DMS114 treated with DMSO at 0.1 percent for 48 hours (cell line): ENCODE measurements at regions not wholly inside any gene's neighbourhood (a gene's known extent, or its start where the extent isn't known, plus 50 kb on each side); places are given as distances from the start of the nearest gene placed in this dataset.

Experiments used
- DNase-seq: peaks from one replicate; lab custom pipeline; 2025; ENCODE audit not compliant: unreplicated experiment; lab: John Stamatoyannopoulos, UW

DNA sequence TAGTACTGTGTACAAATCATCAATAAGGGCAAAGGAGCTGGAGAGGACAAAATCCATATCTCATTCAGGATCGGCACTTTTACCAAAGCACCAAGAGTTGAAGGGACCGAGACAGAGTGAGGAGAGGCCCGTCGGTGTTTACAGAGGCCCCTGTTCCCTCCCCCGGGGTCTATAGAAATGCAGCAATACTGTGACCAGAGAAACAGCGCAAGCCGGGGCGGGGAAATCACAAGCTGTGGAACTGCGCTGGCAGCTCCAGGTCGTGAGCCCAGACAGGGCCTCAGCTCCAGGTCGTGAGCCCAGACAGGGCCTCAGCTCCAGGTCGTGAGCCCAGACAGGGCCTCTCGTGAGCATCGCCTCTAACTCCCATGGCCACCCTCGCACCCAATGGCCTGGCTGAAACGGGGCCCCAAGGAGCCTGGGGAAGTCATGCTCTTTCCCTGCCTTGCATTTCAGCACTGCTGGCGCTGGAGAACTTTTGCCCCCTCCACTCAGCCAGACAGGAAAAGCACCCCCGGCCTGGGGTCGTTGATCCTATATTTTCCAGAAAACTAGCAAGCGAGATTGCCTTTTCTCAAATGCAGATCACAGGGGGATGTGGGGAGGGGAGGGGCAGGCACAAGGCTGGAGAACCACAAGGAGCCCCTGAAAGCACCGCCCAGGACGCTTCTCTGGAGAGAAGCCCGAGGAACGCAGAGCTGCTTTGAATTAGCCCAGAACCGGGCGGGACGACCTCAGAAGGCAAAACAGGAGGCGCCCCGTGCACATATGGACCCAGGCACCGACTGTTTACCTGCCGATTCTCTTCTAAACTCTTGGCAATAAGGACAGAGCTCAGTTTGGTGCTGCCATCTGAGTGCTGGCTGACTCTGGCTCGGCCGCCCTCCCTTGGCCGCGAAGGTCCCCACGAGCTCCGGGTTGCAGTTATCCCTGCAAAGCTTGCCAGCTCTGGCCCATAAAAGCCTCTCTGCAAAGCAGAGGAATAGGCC is 223.7 kb downstream of the ACKR3 start:
- no peak for DNase-seq

- no peak for DNase-seq
These were observed 224.7 kb downstream of the ACKR3 start for GRCh38 chr2:236794176-236794957.

DNA sequence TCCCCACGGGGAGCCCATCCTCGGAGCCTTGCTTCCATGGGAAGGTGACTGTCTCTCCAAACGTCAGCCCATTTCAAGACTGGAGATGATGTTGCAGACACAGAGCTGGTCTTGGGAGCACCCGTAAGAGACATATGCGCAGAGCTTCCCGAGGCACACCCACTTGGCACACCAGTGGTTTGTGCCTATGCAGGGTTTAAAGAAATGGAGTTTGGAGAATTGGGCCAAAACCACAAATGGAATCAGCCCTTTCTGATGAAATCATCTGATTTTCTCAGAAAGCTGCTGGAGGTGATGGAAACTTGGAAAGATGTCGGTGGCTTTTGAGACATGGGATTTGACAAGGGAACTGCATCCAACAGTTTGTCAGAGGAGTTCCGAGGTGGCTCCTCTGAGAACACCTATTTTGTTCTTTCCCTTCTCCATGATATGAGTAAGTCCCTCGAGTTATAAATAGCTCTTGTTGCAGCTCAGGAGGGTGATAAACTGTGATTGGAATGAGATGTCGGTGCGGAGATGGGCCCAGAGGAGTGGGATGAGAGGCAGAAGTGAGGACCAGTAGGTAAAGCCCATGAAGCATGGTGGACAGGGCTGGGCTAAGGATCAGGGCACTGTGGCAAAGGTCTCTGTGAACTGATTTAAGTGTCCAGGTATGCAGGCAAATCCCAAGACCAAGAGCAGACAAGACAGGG is 225.7 kb downstream of the ACKR3 start:
- DNase-seq, result no peak

DNA sequence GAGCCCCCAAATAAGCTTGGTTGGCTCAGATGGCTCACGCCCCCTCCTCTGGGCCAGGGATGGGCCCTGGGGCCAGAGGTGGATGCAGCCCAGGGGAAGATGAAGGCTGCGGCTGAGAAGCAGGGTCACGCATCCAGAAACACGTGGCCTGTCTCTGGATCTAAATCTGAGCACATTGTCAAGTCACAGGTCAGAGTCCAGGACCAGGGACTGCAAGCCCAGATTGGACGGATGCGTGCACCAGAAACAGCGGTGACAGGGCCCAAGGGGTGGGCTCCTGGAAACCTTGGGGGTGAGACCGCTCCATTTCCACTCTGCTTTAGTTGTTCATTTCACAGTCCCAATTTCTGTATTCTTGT is 226.2 kb downstream of the ACKR3 start:
- no peak for DNase-seq

DNA sequence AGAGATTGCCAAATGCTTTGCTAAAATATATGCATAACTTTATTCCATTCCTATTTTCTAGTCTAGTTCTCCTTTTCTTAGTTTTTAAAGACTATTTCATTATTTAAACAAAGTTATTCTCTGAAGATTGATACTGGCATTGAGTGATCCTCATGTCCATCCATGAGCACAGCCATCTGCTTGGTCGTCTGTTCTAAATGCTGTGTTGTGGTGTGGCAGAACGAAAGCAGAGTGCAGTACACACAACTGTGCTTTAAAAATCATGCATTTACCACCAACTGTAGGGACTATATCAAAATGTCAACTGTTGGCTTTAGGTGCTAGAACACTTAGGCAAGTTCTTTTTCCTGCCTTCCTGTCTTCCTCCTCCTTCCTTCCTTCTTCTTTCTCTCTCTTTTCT is 226.6 kb downstream of the ACKR3 start:
- DNase-seq, result no peak

GRCh38 chr2:236797411-236797810 is 227.8 kb downstream of the ACKR3 start:
- DNase-seq, result no peak

- no peak for DNase-seq
These were observed 228.9 kb downstream of the ACKR3 start for GRCh38 chr2:236798491-236798890.

DNA sequence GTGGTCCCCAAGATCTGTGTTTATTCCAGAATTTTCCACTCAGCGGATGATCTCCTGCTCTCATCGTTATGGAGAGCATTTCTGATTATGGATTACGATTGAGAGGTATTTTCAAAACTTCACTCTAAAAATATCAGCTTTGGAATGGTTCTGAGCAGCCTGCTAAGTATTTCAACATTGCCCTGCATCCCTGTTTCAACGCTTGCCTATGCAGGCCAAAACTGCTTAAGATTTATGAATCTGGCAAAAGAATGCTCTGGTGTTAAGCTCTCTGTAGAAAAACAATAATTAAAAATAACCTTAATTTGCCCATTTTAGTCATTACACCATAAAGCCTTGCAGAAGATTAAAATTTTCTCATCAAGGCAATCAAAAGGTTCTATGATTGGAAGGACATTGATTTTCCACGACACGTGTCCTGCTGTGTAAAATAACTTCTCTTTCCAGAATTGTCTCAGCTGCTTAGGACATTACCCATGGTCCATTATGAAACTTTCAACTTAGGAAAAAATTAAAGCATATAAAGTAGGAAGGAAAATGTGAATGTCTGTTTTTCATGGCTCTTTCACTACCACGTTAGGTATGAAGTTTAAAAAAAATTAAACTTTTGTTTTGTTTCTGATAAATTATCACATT is 229.9 kb downstream of the ACKR3 start:
- no peak for DNase-seq

DNA sequence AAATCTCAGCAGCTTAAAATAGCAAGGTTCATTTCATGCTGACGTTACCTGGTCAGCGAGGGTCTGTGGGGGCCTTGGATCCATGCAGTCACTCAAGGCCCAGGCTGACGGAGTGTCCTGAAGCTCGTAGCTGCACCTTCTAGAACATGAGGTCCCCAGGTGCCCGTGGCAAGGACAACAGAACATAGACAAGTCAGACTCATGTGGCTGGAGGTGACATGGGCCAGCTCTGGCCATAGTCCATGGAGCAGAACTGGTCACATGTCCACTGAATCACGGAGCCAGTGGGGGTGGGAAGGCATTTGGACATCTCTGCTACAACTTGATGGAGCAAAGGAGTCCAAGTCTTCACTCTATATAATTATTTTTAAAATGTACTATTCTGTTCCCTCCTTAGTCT is 233.2 kb downstream of the ACKR3 start:
- DNase-seq, result no peak

- DNase-seq, result no peak
These were observed 234.0 kb downstream of the ACKR3 start for GRCh38 chr2:236803621-236804020.

GRCh38 chr2:236805800-236806531 is 236.3 kb downstream of the ACKR3 start:
- no peak for DNase-seq

DNA sequence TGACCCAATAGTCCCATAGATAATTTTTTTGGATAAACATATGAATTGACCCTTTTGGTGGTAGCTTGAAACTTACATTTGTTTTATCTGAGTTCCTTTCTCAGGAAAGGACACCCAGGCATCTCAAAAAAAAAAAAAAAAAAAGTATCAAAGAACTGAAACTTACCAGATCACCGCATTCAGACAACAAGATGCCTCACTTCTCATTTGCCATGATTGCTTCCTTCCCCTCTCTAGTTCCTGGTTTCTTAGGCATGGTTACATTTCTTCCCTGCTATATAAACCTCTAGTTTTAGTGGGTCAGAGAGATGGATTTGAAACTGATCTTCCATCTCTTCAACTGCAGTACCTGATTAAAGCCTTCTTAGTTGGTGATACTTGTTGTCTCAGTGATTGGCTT is 240.1 kb downstream of the ACKR3 start:
- no peak for DNase-seq

- DNase-seq, result no peak
These were observed 241.5 kb downstream of the ACKR3 start for GRCh38 chr2:236811062-236811656.

GRCh38 chr2:236813766-236814165 is 244.1 kb downstream of the ACKR3 start:
- no peak for DNase-seq

GRCh38 chr2:236814593-236814992 is 245.0 kb downstream of the ACKR3 start:
- DNase-seq, result no peak

DNA sequence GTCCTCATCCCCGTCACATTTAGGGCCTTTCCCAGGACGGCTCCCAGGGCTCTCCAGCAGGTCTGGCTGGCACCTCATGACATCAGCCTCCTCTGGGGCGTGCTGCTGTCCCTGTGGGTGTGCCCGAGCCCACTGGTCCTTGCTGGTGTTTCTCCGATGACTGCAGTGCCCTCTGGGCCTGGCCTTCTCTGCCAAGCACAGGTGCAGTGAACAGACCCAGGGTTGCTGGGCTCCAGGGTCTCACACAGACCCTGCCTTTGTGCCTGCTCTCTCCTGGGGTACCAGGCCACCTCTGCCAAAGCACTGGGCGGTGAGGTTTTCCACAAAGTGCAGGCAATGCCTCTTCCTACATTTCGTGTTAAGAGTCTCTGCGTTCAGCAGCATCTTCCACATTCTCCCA is 246.1 kb downstream of the ACKR3 start:
- no peak for DNase-seq

DNA sequence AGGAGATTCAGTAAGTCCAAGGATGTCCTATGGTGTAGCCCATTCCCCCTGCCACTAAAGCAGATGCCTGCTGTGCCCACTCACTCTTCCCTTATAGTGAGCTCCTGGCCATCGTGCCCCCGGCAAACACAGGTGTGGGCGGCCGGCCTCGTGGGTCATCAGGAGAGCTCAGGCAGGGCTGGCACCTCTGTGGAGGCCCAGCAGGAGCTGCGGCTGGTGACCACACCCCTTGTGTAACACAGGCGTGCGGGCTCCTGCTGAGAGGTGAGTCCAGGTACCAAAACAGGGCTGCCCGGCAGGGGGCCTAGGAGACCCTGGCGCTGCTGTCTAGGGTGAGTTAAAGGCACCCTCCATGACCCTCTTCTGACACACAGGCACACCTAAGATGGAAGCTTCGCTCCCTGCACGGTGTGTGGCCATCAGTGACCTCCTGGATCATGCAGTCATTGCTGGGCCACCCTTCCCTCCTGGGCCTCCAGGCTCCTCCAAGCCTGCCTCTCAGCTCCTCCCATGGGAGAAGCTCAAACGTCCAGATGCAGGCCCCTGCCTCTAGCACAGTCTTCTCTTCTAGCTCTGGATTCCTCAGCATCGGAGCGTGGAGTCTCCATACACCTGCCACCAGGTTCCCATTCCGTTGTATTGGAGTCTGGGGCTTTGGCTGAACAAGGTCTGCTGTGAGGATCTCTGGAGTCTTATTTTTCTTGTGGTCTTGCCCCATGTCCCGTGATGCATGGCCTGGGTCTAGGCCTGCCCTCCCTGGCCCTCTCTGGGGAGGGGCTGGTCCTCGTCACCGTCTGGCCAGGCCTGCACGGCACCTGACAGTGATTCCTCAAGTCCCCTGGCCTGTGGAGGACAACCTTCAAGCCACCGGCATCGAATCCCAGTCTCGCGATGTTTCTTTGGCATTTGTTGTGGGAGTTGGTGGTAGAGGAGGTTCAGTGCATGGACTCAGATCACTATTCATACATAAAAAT is 246.9 kb downstream of the ACKR3 start:
- DNase-seq, result no peak

GRCh38 chr2:236818281-236819045 is 248.8 kb downstream of the ACKR3 start:
- no peak for DNase-seq
